ENCODE measurements at regions not wholly inside any gene's neighbourhood (a gene's known extent, or its start where the extent isn't known, plus 50 kb on each side); places are given as distances from the start of the nearest gene placed in this dataset.
"Not testable (repeated sequence)": the region's sequence is repeated elsewhere in the genome, so short reads cannot be mapped to it uniquely, and the experiment has no call there.

DNA sequence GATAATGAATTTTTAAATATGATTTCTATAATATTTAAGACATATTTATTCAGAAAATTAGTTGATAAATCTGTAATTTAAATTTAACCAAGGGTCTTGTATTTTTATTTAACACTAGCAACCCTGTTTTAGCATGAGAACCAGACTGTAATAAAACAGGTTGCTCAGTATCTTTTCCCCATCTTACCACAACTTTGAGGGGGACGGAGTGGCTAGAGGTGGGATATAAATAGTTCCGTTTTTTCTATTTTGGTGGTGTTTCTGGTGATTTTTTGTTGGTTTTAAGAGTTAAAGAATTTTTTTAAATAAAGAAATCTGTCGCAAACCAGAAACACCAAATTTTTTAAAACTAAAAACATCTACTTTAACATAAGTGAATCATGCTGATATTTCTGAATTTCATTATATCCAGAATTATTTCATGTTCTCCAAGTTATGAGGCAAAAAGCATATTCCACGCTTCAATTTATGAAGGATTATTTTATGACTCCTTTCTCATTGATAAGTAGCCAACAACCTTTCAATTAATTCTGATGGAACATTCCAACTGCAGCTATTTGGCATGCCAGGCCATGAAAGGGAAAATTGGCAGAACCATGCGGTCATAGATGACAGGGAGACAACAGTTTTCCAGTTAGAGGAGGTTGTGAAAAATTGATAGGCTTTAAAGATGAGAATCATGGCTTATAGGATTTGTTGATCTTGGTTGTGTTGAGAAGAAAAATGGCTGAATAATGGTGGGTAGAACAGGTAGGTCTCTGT lies 151.9 kb upstream of the CARMIL1 start:
- no peak for DNase-seq

DNA sequence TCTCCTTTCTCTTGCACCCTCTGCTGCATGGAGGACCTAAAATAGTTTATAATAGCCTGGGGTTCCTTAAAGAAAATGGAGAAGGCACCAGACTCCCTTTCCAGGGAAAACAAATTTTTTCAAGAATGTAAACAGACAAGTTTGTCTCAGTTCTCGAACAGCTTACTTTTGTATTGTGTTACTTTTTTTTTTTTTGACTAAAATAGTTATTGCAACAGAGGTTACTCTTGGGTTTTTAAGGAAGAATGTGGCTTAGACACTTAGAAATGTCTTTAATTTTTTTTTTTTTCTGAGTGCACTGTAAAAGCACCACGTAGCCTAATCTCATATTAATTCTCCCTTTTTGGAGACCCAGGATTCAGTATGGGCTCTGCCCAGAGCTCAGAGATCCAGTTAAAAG lies 148.7 kb upstream of the CARMIL1 start:
- DNase-seq, result no peak

DNA sequence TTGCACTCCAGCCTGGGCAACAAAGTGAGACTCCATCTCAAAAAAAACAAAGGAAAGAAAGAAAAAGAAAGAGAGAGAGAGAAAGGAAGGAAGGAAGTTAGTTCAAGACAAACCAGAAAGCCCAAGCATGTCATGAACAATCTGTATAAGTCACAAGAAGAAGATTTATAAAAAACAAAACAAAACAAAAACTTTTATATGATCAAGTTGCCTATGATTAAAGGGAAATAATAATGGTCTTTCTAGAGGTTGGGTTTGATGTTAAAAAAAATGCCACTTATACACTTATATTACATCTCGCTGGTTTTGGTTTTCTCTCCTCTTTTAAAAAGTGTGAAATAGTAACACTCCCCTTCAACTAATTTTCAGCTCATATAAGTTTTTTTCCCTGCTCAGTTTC lies 146.2 kb upstream of the CARMIL1 start:
- no peak for DNase-seq

DNA sequence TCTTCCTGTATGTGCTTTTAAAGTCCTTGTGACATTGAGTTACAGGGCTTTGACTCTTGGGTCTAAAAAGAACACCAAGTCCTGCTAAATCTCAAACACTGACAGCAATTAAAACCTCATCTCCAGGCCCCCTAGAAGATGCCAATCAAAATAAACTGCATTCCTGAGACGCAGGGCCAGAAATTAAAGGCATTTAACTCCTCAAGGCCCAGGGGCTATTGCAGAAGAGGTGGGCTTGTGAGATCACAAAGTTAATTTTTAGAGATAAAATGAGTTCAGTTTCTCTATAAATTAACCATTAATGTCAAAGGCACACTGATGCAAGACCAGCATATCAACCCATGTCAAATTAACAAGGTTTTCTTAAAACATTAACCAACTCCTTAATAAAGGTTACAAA lies 145.6 kb upstream of the CARMIL1 start:
- no peak for DNase-seq

DNA sequence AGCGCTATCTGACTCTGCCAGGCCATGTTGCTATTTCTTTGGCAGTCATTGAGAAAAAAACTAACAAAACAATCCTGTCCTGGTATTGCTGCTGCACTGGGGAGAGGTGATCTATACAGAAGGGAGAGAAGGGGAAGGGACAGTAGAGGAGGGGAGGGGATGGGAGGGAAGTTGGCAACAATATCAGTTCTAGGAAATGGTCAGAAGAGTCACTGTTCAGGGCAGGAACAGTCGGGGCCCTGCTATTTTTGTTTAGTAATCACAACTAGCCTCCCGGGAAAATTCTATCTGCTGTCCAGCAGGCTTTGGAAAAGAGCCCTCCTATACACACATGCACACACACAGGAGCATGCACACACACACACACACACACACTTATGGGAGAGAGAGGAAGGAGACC lies 142.3 kb upstream of the CARMIL1 start:
- DNase-seq, result no peak

DNA sequence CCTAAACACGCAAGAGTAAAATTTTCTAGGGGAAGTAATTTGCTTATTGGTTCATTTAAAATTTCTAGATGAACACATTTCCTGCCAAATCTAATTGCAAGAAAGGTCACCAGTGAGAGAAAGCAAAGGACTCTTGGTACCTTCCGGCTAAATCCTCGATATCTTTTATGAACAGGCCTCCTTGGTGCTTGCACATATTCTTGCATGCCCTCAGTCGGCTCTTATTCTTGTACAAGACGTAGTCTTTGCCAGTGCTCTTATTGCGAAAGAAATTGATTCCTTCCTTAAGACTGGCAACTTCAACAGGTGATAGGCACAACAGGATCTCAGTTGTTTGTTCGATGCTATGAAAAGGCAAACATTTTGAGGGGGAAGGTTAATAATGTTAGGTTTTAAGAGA lies 141.7 kb upstream of the CARMIL1 start:
- no peak for DNase-seq

DNA sequence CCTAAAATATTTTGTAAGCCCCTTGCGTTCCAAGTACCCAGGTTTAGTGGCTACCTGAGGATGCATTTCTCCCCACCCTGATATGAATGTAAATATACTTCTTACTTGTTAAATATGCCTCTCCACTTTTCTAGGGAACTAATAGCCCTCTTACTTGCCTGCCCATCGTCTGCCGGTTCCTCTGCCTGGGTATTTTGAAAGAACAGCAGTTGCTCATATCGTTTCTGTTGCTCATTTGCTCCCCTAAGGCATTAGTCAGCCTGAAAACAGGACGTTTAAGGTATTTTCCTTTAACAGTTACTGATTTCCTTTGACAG lies 141.3 kb upstream of the CARMIL1 start:
- no peak for DNase-seq

DNA sequence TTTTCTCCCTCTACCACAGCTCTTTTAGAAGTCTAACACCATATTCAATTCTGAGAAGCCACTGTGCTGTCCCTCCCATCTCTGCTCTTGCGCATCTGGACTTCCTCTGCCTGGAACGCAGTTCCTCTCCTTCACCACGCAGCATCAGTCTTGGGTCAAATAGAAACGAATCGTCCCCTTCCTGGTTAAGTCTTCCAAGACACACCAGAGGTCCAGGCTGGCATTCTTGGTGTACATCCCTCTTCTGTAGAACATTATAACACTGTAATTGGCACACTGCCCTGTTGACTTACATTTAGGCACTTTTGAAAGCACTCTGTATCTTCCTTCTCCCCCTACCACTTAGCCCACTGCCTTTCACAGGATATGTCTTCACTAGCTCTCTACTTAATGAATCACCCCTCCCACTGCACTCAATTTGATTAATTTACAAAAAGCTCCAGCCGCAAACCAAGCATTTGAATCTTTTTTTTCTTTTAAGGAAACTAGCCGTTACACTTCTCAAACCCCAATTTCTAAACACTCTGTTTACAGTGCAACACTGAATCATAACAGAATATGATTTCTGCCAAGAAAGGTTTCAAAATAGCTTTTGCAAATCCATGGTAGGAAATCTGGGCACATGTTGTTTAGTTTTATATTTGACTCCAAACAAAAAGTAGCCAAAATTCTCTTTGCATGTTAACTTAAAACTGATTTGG lies 140.8 kb upstream of the CARMIL1 start:
- DNase-seq, result peak; percentile 79

DNA sequence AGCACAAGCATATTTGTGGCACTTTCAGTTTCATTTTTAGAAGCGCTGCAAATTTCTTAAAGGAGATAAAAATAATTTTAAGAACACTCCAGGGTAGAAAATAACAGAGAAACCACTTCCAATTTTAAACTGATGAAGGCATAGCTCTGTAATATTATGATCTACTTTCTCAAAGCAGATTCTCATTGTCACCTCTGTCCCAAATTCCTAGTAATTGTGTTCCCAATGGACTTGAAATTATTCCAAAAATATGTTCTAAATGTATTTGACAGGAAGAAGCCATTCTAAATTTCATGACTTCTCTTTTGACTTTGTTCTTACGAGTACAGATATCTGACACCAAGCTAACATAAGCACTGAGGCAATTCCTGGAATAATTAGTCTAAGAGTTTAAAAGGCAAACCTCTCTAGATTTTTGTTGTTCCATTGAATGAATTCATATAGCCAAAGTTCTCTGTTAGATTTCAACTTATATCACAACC lies 140.2 kb upstream of the CARMIL1 start:
- DNase-seq, result no peak

DNA sequence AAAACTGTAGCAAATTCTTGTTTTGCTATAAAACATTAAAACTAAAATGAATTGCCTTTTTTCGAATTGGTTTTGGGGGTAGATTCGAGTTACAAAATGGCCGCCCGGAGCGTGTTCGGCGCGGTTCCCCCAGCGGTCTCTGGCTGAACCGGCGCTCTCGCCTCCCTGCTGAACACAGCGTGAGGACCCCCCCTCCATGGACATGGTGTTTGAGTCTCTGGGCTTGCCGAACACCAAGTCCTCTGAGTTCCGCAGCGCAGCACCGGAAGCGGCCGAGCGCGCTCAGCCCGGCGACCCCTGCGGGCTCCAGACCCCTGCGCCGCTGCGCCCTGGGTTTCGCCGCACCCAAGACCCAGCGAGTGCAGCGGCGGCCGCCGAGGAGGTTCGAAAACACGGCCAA lies 139.6 kb upstream of the CARMIL1 start:
- DNase-seq, result not testable (repeated sequence)

DNA sequence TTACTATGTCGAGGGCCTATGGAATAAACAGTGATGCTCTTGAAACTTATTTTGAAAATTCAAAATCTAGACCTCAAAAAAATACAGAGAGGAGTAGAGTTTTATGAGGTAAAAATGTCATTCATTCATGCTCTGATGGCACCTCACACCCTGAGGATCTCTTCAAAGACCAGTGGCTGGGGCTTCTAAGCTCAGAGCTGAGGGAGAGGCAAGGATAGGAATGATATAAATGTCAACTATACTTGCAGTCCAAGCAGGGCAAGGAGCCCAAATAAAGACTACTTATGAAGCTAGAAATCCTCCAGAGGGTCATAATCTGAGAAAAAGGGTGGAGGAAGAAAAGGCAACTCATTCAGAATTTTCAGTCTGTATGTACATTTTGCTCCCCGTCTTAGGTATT lies 136.7 kb upstream of the CARMIL1 start:
- no peak for DNase-seq

DNA sequence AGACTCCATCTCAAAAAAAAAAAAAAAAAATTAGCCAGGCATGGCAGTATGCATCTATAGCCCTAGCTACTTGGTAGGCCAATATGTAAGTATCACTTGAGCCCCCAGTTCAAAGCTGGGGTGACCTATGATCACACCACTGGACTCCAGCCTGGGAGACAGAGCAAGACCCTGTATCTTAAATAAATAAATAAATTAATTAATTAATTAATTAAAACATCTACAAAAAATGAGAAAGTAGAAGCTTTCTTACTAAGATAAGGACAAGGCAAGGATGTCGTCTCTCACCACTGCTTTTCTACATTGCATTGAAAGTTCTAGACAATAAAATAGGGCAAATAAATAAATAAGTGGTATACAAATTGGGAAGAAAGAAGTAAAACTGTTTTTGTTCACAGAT lies 134.3 kb upstream of the CARMIL1 start:
- DNase-seq, result no peak

DNA sequence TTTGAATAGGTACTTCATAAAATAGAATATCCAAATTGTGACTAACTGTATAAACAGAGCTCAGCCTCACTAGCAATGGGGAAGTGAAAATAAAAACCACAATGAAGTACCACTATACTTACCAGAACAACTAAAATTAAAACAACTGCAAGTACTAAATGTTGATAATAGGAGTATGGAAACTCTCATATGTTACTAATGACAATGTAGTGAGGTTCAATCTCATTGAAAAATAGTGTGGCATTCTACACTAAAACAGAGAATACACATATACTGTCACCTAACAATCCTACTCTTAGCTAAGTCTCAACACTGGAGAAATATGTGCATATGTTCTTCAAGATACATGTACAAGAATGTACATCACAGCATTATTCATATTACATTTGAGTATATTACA lies 132.0 kb upstream of the CARMIL1 start:
- DNase-seq, result no peak

DNA sequence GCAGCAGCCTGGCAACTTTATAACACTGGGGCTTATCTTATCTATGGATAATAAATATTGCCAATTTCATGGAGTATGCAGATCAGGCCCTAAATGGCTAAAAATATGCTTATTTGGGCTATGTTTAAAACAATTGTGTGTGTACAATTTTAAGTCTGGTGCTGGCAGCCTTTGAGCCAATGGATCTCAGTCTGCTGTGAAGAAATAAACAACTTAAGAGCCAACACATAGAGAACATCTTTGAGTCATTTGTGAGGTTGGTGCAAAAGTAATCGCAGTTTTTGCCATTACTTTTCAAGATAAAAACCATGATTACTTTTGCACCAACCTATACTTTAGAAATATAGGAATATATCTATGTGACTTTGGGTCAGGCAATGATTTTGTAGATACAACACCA lies 129.1 kb upstream of the CARMIL1 start:
- DNase-seq, result no peak

DNA sequence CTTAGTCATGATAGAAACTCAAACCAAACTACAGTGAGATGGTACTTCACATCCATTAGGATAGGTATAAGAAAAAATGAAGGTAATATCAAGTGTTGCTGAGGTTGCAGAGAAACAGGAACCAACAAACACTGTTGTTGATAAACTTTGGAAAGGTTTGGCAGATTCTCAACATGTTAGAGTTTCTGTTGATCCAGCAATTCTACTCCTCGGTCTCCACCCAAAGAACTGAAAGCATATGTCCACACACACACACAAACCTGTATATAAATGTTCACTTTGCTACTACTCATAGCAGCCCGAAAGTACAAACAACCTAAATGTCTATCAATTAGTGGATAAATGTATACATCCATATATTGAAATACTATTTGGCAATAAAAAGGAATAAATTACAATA lies 128.3 kb upstream of the CARMIL1 start:
- DNase-seq, result no peak

DNA sequence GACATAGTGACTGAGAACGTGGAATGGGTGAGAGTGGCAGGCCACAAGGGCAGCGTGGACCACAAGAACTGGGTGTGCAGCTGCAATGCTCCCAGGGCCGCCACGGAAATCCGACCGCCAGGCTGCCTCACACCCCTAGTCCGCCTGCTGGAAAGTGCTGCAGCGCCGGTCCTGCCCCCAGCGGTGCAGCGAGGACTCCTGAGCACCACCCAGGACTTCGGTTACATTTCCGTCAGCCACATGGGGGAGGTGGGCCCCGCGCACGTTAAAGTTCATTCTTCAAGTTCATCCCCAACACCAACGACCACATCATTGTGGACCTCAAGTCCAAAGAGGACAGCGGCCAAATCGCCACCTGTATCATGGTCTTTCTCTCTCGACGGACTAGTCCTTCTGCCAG lies 126.1 kb upstream of the CARMIL1 start:
- no peak for DNase-seq

DNA sequence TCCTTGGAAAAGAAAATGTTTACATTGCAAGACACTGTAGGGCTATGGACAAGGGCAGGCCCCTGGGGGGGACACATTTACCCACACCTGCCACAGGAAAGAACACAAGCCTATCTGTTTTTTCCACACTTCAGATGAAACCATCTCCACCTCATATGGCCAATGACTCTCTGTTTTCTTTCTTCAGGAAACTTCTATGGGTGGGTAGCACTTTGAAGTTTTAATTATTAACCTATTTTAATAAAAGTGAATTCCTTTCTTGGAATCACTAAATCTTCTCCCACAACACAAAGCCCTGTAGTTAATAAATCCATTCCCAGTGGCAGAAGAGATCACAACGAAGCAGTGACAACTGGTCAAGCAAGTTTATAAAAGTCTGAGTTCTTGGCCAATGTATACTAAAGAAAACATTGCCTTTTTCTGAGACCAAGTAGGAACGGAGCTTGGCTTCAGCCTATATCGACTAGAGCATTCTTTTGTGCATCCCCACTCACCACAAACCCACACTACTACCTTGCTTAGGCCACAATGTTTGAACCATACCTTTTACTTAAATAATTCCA lies 125.1 kb upstream of the CARMIL1 start:
- no peak for DNase-seq

DNA sequence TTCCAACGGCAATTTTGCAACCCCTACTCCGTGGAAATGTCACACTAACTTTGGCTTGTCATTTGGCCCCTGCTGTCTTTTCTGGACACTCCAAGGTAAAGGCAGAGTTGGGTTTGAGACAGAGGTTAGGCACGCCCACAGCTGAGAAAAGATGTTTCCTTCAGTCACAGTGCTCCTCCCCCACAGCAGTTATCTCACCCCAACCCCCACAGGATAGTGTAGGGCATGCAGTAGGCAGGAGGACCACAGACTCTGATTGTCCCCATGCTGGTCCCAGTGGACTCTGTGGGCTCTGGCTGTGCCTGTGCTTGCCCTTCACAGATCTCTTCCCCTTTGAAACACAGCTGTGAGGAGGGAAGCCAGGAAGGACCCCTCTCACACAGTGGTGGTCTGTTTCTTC lies 124.0 kb upstream of the CARMIL1 start:
- no peak for DNase-seq

DNA sequence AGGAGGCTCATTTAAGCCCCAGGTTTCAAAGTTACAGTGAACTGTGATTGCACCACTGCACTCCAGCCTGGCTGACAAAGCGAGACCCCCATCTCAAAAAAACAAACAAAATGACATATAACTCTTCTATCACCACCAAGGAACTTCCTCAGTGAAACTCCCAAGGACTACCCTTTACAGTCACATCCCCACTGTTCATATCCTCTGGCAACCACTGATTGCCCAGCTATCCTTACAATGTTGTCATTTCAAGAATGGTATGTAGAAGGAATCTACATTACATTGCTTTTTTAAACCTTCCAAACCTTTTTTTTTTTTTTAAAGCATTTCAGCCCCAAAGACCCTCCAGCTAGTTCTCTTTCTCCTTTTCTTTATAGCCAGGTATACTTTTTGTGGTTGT lies 123.1 kb upstream of the CARMIL1 start:
- DNase-seq, result no peak

DNA sequence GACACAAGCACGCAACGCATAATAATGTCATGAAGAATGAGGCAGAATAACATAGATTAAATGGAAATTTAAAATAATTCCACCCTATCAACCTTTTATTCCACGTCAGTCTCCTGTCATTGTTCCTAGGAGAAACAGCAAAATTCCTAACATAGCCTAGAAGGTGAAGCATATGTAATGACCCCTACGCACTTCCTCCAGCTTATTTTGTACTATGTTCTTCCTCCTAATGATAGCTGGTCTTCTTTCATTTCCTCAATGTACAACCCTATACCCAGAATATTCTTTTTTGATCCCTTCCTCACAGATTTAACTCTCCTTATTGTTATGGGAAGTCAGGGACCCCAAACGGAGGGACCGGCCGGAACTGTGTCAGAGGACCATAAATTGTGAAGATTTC lies 122.0 kb upstream of the CARMIL1 start:
- DNase-seq, result no peak

DNA sequence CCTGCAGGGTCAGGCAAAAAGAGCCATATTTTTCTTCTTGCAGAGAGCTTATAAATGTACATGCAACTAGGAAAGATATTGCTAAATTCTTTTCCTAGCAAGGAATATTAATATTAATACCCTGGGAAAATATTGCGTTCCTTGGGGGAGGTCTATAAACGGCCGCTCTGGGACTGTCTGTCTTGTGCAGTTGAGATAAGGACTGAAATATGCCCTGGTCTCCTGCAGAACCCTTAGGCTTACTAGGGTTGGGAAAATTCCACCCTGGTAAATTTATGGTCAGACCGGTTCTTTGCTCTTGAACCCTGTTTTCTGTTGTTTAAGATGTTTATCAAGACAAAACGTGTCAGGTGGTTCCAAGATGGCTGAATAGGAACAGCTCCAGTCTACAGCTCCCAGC lies 121.3 kb upstream of the CARMIL1 start:
- no peak for DNase-seq

DNA sequence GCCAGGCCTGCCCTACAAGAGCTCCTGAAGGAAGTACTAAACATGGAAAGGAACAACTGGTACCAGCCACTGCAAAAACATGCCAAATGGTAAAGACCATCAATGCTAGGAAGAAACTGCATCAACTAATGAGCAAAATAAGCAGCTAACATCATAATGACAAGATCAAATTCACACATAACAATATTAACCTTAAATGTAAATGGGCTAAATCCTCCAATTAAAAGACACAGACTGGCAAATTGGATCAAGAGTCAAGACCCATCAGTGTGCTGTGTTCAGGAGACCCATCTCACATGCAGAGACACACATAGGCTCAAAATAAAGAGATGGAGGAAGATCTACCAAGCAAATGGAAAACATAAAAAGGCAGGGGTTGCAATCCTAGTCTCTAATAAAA lies 119.0 kb upstream of the CARMIL1 start:
- not testable (repeated sequence) for DNase-seq

DNA sequence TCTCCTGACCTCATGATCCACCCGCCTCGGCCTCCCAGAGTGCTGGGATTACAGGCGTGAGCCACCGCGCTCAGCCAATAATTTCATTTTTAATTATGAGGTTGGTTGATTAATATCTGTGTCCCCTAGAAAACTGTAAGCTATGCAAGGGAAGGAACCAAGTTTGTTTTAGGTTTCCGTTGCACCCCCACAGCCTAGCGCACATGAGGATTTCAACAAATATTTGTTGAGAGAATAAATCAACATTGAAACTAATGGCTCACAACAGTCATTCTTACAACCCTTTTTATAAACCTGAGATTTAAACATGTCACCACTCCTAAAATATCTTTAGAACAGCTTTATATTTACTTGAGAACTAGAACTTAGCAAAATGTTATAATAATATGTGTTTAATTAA lies 114.0 kb upstream of the CARMIL1 start:
- DNase-seq, result no peak

DNA sequence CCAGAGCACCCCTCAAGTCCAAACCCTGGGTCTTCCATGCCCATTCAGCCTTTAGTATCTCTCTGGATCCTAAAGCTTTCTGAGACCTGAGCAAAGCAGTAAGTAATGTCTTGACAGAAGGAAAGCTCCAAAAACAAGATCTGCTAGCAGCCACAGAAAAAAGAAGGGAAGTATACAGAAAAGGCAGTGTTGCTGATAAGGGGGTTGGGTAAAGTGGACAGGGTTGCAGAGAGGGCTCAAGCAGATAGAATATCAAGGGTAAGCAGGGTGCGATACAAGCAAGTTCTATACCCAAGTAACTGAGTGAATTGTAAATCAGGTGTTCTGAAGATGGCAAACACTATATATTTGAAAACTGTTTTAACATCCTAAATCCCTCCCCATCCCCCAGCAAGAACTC lies 113.4 kb upstream of the CARMIL1 start:
- no peak for DNase-seq

Measured in activated CD8-positive, alpha-beta memory T cell treated with anti-CD3 and anti-CD28 coated beads, Interleukin-2, amount 50 U/mL, for 48 hours (primary cell).